ENCODE measurements at regions not wholly inside any gene's neighbourhood (a gene's known extent, or its start where the extent isn't known, plus 50 kb on each side); places are given as distances from the start of the nearest gene placed in this dataset.

DNA sequence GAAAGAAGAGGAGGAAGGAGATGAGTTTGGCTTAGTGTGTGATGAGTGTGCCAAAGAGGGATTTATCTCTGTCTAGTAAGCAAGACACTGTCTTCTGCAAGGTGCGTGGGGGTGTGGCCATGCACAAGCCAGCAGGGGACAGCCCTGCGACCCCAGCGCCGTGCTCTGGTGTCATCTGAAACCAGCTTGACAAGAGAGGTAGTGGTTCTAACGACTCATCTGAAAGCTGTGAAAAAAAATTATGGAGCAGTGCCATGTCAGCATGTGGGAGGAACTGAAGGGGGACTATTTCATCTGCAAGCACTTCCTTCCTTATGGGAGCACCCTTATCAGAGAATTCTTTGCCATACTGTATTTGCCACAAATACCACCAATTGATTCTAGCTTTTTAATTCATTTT is 398.6 kb downstream of the PSAT1 start:
- TF ChIP-seq, protein P1, sequence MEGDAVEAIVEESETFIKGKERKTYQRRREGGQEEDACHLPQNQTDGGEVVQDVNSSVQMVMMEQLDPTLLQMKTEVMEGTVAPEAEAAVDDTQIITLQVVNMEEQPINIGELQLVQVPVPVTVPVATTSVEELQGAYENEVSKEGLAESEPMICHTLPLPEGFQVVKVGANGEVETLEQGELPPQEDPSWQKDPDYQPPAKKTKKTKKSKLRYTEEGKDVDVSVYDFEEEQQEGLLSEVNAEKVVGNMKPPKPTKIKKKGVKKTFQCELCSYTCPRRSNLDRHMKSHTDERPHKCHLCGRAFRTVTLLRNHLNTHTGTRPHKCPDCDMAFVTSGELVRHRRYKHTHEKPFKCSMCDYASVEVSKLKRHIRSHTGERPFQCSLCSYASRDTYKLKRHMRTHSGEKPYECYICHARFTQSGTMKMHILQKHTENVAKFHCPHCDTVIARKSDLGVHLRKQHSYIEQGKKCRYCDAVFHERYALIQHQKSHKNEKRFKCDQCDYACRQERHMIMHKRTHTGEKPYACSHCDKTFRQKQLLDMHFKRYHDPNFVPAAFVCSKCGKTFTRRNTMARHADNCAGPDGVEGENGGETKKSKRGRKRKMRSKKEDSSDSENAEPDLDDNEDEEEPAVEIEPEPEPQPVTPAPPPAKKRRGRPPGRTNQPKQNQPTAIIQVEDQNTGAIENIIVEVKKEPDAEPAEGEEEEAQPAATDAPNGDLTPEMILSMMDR (conservative IDR thresholded peaks at IDR 0.05; ENCODE audit: low read depth, low read length), result no peak
- no peak for TF ChIP-seq EZH2 (IDR thresholded peaks at IDR 0.05; ENCODE audit: borderline replicate concordance, low read depth, low read length, poor library complexity, severe bottlenecking)

All from A673 (cell line).